ENCODE measurements at regions not wholly inside any gene's neighbourhood (a gene's known extent, or its start where the extent isn't known, plus 50 kb on each side); places are given as distances from the start of the nearest gene placed in this dataset.
A peak's percentile ranks its signal among the peaks of the same experiment; 100 is the strongest.

DNA sequence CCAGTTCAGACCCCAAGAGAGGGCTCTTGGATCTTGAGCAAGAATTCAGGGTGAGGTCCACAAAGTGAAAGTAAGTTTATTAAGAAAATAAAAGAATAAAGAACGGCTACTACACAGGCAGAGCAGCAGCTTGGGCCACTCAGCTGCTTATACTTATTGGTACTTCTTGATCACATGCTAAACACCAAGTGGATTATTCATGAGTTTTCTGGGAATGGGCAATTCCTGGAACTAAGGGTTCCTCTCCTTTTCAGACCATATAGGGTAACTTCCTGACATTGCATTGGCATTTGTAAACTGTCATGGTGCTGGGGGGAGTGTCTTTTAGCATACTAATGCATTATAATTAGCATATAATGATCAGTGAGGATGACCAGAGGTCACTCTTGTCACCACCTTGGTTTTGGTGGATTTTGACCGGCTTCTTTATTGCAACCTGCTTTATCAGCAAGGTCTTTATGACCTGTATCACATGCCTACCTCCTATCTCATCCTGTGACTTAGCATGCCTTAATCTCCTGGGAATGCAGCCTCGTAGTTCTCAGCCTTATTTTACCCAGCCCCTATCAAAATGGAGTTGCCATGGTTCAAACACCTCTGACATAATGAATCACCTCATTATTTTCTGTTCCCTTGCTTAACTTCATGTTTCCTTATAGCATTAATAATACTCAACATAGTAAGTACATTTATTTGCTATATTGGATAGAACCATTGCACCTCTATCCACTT, 476.3 kb downstream of the DTHD1 start:
- TF ChIP-seq ZNF764 (CRISPR knock-in tag; IDR thresholded peaks at IDR 0.05; ENCODE audit: low read depth) (no peak), C11orf30 (IDR thresholded peaks at IDR 0.05; ENCODE audit: low read depth) (no peak), MEIS2 (IDR thresholded peaks at IDR 0.05; ENCODE audit: partially characterized antibody) (peak; percentile 10), ESRRA (IDR thresholded peaks at IDR 0.05; ENCODE audit: borderline replicate concordance, low read depth) (no peak), ATF1 (CRISPR knock-in tag; IDR thresholded peaks at IDR 0.05) (no peak), ATF1 (tag; IDR thresholded peaks at IDR 0.05) (peak; percentile 25; the same call in 1 of the 2 replicates), ZNF408 (CRISPR knock-in tag; IDR thresholded peaks at IDR 0.05; ENCODE audit: low read depth) (no peak), POLR2AphosphoS5 (IDR thresholded peaks at IDR 0.05; ENCODE audit: control insufficient read depth, insufficient read depth, low read depth, low read length) (no peak), SIN3B (IDR thresholded peaks at IDR 0.05; ENCODE audit: low read depth) (no peak)
- TF ChIP-seq, protein P1, sequence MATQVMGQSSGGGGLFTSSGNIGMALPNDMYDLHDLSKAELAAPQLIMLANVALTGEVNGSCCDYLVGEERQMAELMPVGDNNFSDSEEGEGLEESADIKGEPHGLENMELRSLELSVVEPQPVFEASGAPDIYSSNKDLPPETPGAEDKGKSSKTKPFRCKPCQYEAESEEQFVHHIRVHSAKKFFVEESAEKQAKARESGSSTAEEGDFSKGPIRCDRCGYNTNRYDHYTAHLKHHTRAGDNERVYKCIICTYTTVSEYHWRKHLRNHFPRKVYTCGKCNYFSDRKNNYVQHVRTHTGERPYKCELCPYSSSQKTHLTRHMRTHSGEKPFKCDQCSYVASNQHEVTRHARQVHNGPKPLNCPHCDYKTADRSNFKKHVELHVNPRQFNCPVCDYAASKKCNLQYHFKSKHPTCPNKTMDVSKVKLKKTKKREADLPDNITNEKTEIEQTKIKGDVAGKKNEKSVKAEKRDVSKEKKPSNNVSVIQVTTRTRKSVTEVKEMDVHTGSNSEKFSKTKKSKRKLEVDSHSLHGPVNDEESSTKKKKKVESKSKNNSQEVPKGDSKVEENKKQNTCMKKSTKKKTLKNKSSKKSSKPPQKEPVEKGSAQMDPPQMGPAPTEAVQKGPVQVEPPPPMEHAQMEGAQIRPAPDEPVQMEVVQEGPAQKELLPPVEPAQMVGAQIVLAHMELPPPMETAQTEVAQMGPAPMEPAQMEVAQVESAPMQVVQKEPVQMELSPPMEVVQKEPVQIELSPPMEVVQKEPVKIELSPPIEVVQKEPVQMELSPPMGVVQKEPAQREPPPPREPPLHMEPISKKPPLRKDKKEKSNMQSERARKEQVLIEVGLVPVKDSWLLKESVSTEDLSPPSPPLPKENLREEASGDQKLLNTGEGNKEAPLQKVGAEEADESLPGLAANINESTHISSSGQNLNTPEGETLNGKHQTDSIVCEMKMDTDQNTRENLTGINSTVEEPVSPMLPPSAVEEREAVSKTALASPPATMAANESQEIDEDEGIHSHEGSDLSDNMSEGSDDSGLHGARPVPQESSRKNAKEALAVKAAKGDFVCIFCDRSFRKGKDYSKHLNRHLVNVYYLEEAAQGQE (IDR thresholded peaks at IDR 0.05; ENCODE audit: borderline replicate concordance) = no peak
- TF ChIP-seq, protein P1 (CRISPR knock-in tag; IDR thresholded peaks at IDR 0.05; ENCODE audit: low read depth) = no peak
- TF ChIP-seq, protein P2, sequence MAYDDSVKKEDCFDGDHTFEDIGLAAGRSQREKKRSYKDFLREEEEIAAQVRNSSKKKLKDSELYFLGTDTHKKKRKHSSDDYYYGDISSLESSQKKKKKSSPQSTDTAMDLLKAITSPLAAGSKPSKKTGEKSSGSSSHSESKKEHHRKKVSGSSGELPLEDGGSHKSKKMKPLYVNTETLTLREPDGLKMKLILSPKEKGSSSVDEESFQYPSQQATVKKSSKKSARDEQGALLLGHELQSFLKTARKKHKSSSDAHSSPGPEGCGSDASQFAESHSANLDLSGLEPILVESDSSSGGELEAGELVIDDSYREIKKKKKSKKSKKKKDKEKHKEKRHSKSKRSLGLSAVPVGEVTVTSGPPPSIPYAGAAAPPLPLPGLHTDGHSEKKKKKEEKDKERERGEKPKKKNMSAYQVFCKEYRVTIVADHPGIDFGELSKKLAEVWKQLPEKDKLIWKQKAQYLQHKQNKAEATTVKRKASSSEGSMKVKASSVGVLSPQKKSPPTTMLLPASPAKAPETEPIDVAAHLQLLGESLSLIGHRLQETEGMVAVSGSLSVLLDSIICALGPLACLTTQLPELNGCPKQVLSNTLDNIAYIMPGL (CRISPR knock-in tag; IDR thresholded peaks at IDR 0.05) = no peak
- TF ChIP-seq, protein P3, sequence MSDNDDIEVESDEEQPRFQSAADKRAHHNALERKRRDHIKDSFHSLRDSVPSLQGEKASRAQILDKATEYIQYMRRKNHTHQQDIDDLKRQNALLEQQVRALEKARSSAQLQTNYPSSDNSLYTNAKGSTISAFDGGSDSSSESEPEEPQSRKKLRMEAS (CRISPR knock-in tag; IDR thresholded peaks at IDR 0.05) = no peak
